ENCODE measurements at regions not wholly inside any gene's neighbourhood (a gene's known extent, or its start where the extent isn't known, plus 50 kb on each side); places are given as distances from the start of the nearest gene placed in this dataset.

- no peak for DNase-seq
These were observed 1178.7 kb upstream of the NRXN1 start for GRCh38 chr2:52210611-52211010.

DNA sequence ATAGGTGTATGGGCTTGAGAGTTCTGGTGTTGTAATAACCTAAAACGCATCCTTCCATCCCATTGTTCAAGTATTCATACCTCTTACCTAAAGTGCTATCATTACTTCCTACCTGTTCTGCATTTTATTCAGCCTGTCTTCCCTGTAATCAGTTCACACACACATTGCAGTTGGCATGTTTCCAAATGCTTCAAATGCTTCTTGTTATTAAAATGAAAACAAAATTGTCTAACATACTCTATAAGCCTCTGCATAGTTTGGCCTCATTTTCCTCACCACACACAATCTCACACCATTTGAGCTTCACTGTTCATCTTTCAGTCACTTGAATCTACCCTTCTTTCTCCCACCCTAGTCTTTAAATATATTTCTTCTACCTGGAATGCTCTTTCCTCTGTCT is 1178.2 kb upstream of the NRXN1 start:
- no peak for DNase-seq

- no peak for DNase-seq
These were observed 1162.4 kb upstream of the NRXN1 start for GRCh38 chr2:52194342-52194741.

- no peak for DNase-seq
These were observed 1161.9 kb upstream of the NRXN1 start for GRCh38 chr2:52193804-52194203.

DNA sequence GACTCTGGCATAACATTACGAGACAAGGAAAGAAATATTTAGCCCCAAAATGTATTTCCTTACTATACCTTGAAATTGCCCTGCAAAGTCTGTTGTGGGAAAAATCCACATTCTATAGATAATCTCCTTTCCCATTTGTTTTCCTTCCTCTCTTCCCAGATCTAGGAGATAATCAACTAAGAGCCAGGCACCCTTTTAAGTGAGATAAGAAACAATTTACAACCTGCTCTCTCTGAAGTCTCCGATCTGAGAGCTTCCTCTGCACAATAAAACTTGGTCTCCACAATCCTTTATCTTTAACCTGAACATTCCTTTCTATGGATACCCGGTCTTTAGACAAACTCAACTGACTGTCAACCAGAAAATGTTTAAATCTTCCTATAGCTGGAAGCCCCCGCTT is 1160.7 kb upstream of the NRXN1 start:
- DNase-seq, result no peak

GRCh38 chr2:52181080-52181479 is 1149.1 kb upstream of the NRXN1 start:
- DNase-seq, result no peak

- DNase-seq, result no peak
These were observed 1146.9 kb upstream of the NRXN1 start for GRCh38 chr2:52178845-52179244.

DNA sequence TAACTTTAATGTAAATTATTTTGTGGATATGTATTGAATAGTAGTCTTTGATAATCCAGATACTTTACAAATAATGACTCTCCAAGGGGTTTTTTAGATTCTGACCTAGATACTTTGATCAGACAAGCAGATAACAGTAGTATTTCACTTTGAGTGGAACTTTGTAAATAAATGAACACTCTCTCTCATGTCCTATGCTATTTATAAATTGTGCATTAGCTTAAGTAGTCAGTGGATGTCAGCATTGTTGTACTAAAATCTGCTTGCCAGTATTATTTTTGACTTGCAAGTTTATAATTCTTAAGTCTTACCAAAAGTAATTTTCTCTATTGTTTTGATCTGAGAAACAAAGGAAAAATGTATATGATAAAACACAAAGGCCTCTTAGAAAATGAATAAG is 1113.1 kb upstream of the NRXN1 start:
- no peak for DNase-seq

DNA sequence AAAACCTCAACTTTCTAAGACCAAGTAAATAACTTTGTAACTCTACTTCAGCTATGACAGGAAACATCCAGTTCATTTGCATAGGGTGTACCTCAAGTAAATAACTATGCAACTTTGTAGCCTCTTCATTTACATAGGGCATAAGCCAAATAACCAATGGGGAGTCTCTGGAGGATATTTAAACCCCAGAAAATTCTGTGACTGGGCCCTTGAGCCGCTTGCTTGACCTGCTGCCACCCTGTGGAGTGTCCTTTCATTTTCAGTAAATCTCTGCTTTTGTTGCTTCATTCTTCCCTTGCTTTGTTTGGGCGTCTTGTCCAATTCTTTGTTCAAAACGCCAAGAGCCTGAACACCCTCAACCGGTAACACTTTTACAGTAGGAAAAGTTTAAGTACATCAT is 1112.7 kb upstream of the NRXN1 start:
- DNase-seq, result no peak

GRCh38 chr2:52141076-52141475 is 1109.1 kb upstream of the NRXN1 start:
- DNase-seq, result no peak

GRCh38 chr2:52139241-52139640 is 1107.3 kb upstream of the NRXN1 start:
- DNase-seq, result no peak

- no peak for DNase-seq
These were observed 1103.3 kb upstream of the NRXN1 start for GRCh38 chr2:52135235-52135634.

- no peak for DNase-seq
These were observed 1096.1 kb upstream of the NRXN1 start for GRCh38 chr2:52128081-52128480.

- DNase-seq, result no peak
These were observed 1095.6 kb upstream of the NRXN1 start for GRCh38 chr2:52127527-52127926.

- DNase-seq, result no peak
These were observed 1085.4 kb upstream of the NRXN1 start for GRCh38 chr2:52117299-52117698.

DNA sequence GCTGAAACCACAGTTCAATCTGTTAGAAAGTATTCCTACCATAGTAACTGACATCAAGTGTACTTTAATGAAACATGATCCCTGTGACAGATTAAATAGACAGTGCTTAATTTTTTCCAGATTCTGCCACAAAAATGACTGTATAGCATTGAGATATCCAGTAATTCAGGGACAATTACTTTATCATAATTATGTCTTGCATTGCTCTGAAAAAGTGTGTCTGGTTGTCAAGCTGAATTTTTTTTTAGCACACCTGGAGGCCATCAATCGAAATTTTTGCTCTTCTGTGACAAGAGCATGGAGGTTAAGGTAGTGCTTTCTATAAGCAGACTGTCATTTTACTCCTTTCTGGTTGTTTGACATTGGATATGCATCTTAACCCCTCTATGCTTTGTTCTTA is 1083.8 kb upstream of the NRXN1 start:
- DNase-seq, result peak; percentile 41

DNA sequence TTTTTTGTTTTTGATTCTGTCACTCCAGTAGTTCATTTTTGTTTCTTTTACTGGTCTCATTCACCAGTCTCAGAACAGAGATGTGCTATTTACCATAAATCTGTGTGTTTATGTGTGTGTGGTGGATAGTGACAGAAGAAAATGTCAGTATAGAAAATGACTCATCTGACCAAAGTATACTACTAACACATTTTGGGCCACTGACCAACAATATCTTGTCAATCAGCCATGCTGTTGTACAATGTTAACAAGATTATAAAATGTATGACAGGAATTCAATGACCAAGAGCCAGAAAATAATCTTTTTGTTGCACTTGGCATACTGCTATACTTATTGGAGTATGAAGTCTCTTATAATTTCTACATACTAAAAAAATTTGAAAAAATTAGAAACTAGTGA is 1081.4 kb upstream of the NRXN1 start:
- DNase-seq, result no peak

- no peak for DNase-seq
These were observed 1080.2 kb upstream of the NRXN1 start for GRCh38 chr2:52112141-52112540.

GRCh38 chr2:52107124-52107523 is 1075.2 kb upstream of the NRXN1 start:
- no peak for DNase-seq

GRCh38 chr2:52097071-52097470 is 1065.1 kb upstream of the NRXN1 start:
- DNase-seq, result no peak

- no peak for DNase-seq
These were observed 1052.8 kb upstream of the NRXN1 start for GRCh38 chr2:52084759-52085158.

- DNase-seq, result no peak
These were observed 1051.3 kb upstream of the NRXN1 start for GRCh38 chr2:52083214-52083613.

DNA sequence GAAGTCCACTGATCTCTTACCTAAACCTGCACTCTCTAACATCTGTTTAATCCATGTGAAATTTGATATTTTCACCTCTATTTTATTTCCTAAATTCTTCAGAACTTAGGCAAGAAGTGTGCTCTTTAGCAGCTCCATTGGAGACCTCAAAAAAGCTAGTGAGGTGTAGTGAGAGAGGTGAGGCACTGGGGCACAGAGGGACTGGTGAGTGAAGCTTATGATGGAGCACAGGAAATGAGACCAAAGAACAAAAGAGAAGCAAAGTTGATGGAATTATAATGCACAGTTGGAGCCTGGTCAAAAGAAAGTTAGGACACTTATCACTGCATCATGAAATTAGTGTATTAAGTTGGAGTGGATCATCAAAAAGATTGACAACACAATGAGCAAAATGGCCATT is 1050.7 kb upstream of the NRXN1 start:
- DNase-seq, result no peak

DNA sequence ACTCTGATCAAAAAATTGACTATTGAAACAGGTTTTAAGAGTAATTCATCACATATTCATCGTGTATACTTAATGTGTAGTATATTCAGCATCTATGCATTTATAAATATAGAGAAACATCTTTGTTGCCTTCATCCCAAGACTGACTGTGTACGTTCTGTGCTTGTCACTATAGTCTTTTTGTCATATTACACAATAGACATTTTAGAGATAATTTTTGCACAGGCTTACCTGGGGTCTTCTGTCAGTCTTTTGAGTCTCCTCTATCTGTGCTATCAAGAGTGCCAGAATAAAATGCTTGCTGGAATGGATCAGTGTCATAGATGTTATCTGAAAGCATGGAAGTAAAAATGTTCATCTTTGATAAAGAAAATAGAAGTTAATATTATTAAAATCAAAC is 1047.7 kb upstream of the NRXN1 start:
- no peak for DNase-seq

- no peak for DNase-seq
These were observed 1045.2 kb upstream of the NRXN1 start for GRCh38 chr2:52077159-52077558.

- no peak for DNase-seq
These were observed 1042.3 kb upstream of the NRXN1 start for GRCh38 chr2:52074130-52074719.

Data from NCI-H1694 treated with DMSO at 0.1 percent for 48 hours (cell line).